ENCODE measurements at regions not wholly inside any gene's neighbourhood (a gene's known extent, or its start where the extent isn't known, plus 50 kb on each side); places are given as distances from the start of the nearest gene placed in this dataset.

- TF ChIP-seq EP300 (IDR thresholded peaks at IDR 0.05; ENCODE audit: borderline replicate concordance): no peak
- TF ChIP-seq NFIC (IDR thresholded peaks at IDR 0.05): no peak
- TF ChIP-seq TAF1 (IDR thresholded peaks at IDR 0.05; ENCODE audit: low read depth): no peak
- no peak for TF ChIP-seq MAX (IDR thresholded peaks at IDR 0.05)
- no peak for TF ChIP-seq REST (IDR thresholded peaks at IDR 0.05; ENCODE audit: low read depth)
- no peak for TF ChIP-seq CEBPB (IDR thresholded peaks at IDR 0.05)
- TF ChIP-seq FOXM1 (IDR thresholded peaks at IDR 0.05; ENCODE audit: borderline replicate concordance, low read depth): no peak
- TF ChIP-seq EGR1 (IDR thresholded peaks at IDR 0.05): no peak
- no peak for TF ChIP-seq RAD21 (IDR thresholded peaks at IDR 0.05; ENCODE audit: low read depth)
Observed at GRCh38 chr20:12614764-12615163, 394.0 kb upstream of the SPTLC3 start.

Data from Ishikawa (cell line).